HS-27A (cell line): ENCODE measurements at regions not wholly inside any gene's neighbourhood (a gene's known extent, or its start where the extent isn't known, plus 50 kb on each side); places are given as distances from the start of the nearest gene placed in this dataset.

Experiments
- DNase-seq: peaks from one replicate; pipeline ENCODE4 v3.0.0-alpha.2; 2012; ENCODE audit warnings: low read depth, missing footprints

GRCh38 chr17:77001487-77001886, 133.3 kb downstream of the MGAT5B start:
- DNase-seq = no peak

GRCh38 chr17:77002103-77003045, 134.2 kb downstream of the MGAT5B start:
- peak; percentile 27 for DNase-seq

- DNase-seq = no peak
Measured at GRCh38 chr17:77003699-77004098, 135.5 kb downstream of the MGAT5B start.

- no peak for DNase-seq
Measured at GRCh38 chr17:77006971-77007649, 133.7 kb upstream of the SEC14L1 start.

- DNase-seq = no peak
Measured at GRCh38 chr17:77009877-77010276, 130.9 kb upstream of the SEC14L1 start.

- DNase-seq = no peak
Measured at GRCh38 chr17:77010667-77011066, 130.1 kb upstream of the SEC14L1 start.

- no peak for DNase-seq
Measured at GRCh38 chr17:77011173-77012011, 129.4 kb upstream of the SEC14L1 start.

GRCh38 chr17:77018504-77018903, 122.3 kb upstream of the SEC14L1 start:
- no peak for DNase-seq

- DNase-seq = no peak
Measured at GRCh38 chr17:77019893-77020379, 120.8 kb upstream of the SEC14L1 start.

- DNase-seq = no peak
Measured at GRCh38 chr17:77020973-77021372, 119.8 kb upstream of the SEC14L1 start.

- no peak for DNase-seq
Measured at GRCh38 chr17:77022766-77023165, 118.0 kb upstream of the SEC14L1 start.

GRCh38 chr17:77025781-77026180, 115.0 kb upstream of the SEC14L1 start:
- DNase-seq = no peak

GRCh38 chr17:77027271-77027889, 113.4 kb upstream of the SEC14L1 start:
- DNase-seq = no peak

GRCh38 chr17:77028900-77029299, 111.9 kb upstream of the SEC14L1 start:
- no peak for DNase-seq

GRCh38 chr17:77032929-77033328, 107.8 kb upstream of the SEC14L1 start:
- DNase-seq = no peak

- no peak for DNase-seq
Measured at GRCh38 chr17:77033892-77034404, 106.8 kb upstream of the SEC14L1 start.

GRCh38 chr17:77034677-77035424, 105.9 kb upstream of the SEC14L1 start:
- DNase-seq = no peak

GRCh38 chr17:77035526-77035925, 105.2 kb upstream of the SEC14L1 start:
- DNase-seq = no peak

GRCh38 chr17:77036136-77036840, 104.5 kb upstream of the SEC14L1 start:
- DNase-seq = no peak

- DNase-seq = no peak
Measured at GRCh38 chr17:77036841-77037381, 103.9 kb upstream of the SEC14L1 start.
